MM.1S (cell line): ENCODE measurements at regions not wholly inside any gene's neighbourhood (a gene's known extent, or its start where the extent isn't known, plus 50 kb on each side); places are given as distances from the start of the nearest gene placed in this dataset.

Experiments used
- DNase-seq: peaks from one replicate; pipeline ENCODE4 v3.0.0-alpha.2; 2015
- H2AFZ ChIP-seq: fragments of 300-600 bp; sonication (generic); 2 replicates; pipeline ENCODE4 v1.6.0; 2016; ENCODE audit warnings: antibody characterized with exemption, low read length
- H3F3A ChIP-seq: fragments of 300-600 bp; sonication (generic); 2 replicates; pipeline ENCODE4 v1.6.1; 2016; ENCODE audit warnings: mild to moderate bottlenecking, antibody characterized with exemption, low read length, moderate library complexity, mixed read lengths; ENCODE audit not compliant: insufficient read depth
- H3K27ac ChIP-seq: fragments of 300-600 bp; sonication (generic); 2 replicates; pipeline ENCODE4 v1.5.1; 2016; ENCODE audit warnings: mild to moderate bottlenecking, low read length
- H3K27me3 ChIP-seq: fragments of 300-600 bp; sonication (generic); replicated peaks from 2 replicates; pipeline ENCODE4 v1.6.0; 2016; ENCODE audit warnings: low read length; ENCODE audit not compliant: insufficient read depth
- H3K36me3 ChIP-seq: fragments of 300-600 bp; sonication (generic); replicated peaks from 2 replicates; pipeline ENCODE4 v1.6.1; 2016; ENCODE audit warnings: mild to moderate bottlenecking, low read length, mixed read lengths; ENCODE audit not compliant: insufficient read depth
- H3K4me1 ChIP-seq: fragments of 300-600 bp; sonication (generic); 2 replicates; pipeline ENCODE4 v1.6.1; 2016; ENCODE audit warnings: low read length, mixed read lengths
- H3K4me2 ChIP-seq: fragments of 300-600 bp; sonication (generic); 2 replicates; pipeline ENCODE4 v1.6.0; 2016; ENCODE audit warnings: low read depth, low read length
- H3K4me3 ChIP-seq: fragments of 300-600 bp; sonication (generic); 2 replicates; pipeline ENCODE4 v1.5.1; 2016; ENCODE audit warnings: low read length, mixed read lengths
- H3K79me2 ChIP-seq: fragments of 300-600 bp; sonication (generic); 2 replicates; pipeline ENCODE4 v1.6.1; 2016; ENCODE audit warnings: mixed run types, low read length, mixed read lengths
- H3K9ac ChIP-seq: fragments of 300-600 bp; sonication (generic); 2 replicates; pipeline ENCODE4 v1.6.1; 2016; ENCODE audit warnings: low read length, mixed read lengths
- H3K9me2 ChIP-seq: fragments of 300-600 bp; sonication (generic); replicated peaks from 2 replicates; pipeline ENCODE4 v1.6.1; 2016; ENCODE audit warnings: mild to moderate bottlenecking, low read length, mixed read lengths; ENCODE audit not compliant: insufficient read depth
- H3K9me3 ChIP-seq: fragments of 300-600 bp; sonication (generic); replicated peaks from 2 replicates; pipeline ENCODE4 v1.6.1; 2016; ENCODE audit warnings: mild to moderate bottlenecking, low read length, mixed read lengths; ENCODE audit not compliant: insufficient read depth
- H4K20me1 ChIP-seq: fragments of 300-600 bp; sonication (generic); 2 replicates; pipeline ENCODE4 v1.6.1; 2016; ENCODE audit warnings: mild to moderate bottlenecking, low read length, moderate library complexity, mixed read lengths; ENCODE audit not compliant: insufficient read depth
- EZH2 ChIP-seq: fragments of 300-600 bp; sonication (generic); optimal IDR thresholded peaks from 2 replicates; pipeline ENCODE3; 2017; ENCODE audit warnings: low read depth, mild to moderate bottlenecking, antibody characterized with exemption, low read length, mixed read lengths
- EZH2phosphoT487 ChIP-seq: fragments of 300-600 bp; sonication (generic); IDR thresholded peaks from 2 replicates; pipeline ENCODE4 v1.6.1; 2018; ENCODE audit warnings: antibody characterized with exemption, low read length
- TF ChIP-seq, protein P1 (sequence below): fragments of 300-600 bp; sonication (generic); IDR thresholded peaks from 2 replicates; pipeline ENCODE4 v1.5.1; 2016; ENCODE audit warnings: antibody characterized with exemption, low read length, mixed read lengths

DNA sequence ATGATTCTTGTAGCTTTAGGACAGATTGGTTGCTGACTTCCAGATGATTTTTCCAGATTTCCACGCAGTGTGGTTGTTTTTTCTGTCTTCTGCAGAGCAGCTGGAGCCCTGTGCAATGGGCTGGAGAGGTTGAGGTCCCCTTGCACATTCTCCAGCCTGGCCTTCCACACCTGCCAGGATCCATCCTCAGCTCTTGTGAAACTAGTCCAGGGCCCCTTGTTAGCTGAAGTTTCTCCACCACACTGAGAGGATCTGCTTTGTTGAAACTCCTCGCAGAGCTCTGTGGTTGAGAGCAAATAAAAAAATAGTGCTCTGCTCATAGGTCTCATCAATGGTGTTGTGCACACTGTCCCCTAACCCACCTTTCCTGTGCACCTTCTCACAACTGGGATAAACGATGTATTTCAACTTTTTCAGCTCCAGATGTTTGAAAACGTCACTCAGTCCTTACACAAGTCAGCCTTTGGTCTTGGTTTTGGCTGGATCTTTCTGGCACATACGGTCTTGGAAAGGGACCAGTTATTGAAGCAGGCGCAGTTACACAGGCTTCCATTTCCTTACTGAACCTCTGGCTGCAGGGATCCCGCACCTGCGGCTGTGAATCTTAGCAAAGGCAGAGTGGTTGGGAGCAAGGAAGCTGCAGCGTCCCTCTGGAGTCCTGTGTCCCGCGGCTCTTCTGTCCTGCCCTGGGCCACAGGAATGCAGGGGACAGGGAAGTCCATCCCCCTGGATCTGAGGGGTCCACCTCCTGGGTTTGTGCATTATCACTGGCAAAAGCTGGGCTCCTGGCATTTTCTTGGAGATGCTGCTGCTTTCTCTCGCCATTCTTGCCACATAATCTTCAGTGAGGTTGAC lies 272.0 kb upstream of the DSEL start:
- no peaks in the 10 kb centered on the region for H4K20me1 ChIP-seq
- DNase-seq = no peak
- no peak overlapping the region for H2AFZ ChIP-seq
- H3K27ac ChIP-seq = no peak overlapping the region
- H3K4me2 ChIP-seq = no peak overlapping the region
- TF ChIP-seq, protein P1, sequence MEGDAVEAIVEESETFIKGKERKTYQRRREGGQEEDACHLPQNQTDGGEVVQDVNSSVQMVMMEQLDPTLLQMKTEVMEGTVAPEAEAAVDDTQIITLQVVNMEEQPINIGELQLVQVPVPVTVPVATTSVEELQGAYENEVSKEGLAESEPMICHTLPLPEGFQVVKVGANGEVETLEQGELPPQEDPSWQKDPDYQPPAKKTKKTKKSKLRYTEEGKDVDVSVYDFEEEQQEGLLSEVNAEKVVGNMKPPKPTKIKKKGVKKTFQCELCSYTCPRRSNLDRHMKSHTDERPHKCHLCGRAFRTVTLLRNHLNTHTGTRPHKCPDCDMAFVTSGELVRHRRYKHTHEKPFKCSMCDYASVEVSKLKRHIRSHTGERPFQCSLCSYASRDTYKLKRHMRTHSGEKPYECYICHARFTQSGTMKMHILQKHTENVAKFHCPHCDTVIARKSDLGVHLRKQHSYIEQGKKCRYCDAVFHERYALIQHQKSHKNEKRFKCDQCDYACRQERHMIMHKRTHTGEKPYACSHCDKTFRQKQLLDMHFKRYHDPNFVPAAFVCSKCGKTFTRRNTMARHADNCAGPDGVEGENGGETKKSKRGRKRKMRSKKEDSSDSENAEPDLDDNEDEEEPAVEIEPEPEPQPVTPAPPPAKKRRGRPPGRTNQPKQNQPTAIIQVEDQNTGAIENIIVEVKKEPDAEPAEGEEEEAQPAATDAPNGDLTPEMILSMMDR = no peak
- no peak for TF ChIP-seq EZH2
- TF ChIP-seq EZH2phosphoT487 = no peak
- no peaks in the 10 kb centered on the region for H3K36me3 ChIP-seq
- H3K9me3 ChIP-seq = no peaks in the 10 kb centered on the region
- no peaks in the 10 kb centered on the region for H3F3A ChIP-seq
- no peaks in the 10 kb centered on the region for H3K9me2 ChIP-seq
- no peak overlapping the region for H3K4me3 ChIP-seq
- H3K4me1 ChIP-seq = no peaks in the 10 kb centered on the region
- no peak overlapping the region for H3K9ac ChIP-seq
- no peaks in the 10 kb centered on the region for H3K79me2 ChIP-seq
- H3K27me3 ChIP-seq = no peaks in the 10 kb centered on the region

DNA sequence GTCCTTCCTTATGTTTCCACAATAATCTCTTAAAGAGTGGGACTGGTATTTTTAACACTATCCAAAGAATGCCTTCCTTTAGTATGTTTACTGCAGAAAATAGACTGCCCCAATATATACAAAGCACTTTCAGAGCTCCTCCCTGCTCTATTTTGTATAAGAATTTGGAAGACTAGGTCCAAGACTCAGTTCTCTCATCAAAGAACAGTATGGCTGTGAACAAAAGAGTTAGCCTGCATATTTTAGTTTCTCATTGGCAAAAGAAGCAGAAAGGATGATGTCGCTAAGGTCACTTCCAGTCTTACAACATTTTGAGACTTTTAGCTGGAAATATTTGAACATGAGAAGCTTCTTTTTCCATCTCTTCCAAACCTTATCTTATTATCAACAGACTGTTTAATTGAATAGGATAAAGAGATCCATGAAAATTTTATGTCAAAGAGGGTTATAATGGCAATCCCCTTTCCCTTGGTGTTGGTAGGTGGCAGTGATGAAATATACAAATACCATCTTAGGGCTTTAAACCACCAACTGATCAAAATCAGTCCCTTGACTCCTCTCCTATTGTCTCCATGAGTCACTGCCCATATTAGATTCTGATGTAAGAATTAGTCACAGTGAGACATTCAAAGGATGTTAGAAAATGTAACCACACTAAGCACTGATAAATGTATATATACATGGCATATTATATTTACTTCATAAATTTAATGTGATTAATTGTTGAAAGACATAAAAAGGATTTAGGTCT lies 266.9 kb upstream of the DSEL start:
- H3K4me2 ChIP-seq = no peak overlapping the region
- DNase-seq = no peak

DNA sequence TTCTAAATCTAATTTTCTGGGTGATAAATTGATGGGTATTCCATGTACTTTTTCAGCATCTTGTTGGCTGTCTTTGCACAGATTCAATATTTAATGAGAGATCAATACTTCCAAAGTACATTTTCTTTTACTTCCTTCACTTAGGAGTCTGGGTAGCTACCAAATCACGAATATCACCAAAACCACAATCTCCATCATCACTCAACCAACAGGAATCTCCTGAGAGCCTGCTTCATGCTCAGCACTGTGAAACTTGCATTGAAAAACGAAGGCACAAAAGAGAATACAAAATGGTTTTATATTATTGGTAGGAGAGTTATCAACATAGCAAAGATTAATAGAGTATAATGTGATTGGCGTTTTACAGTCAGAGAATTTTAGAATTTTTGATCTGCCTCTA lies 261.5 kb upstream of the DSEL start:
- Histone ChIP-seq H3K9me2 (no peaks in the 10 kb centered on the region), H3K79me2 (no peaks in the 10 kb centered on the region), H3K36me3 (no peaks in the 10 kb centered on the region), H3K4me1 (no peaks in the 10 kb centered on the region), H3K9ac (no peak overlapping the region), H3K4me3 (no peak overlapping the region), H3F3A (no peaks in the 10 kb centered on the region), H3K9me3 (no peaks in the 10 kb centered on the region), H3K27ac (no peak overlapping the region), H3K27me3 (no peaks in the 10 kb centered on the region), H2AFZ (no peak overlapping the region), H3K4me2 (no peak overlapping the region), H4K20me1 (no peaks in the 10 kb centered on the region)
- TF ChIP-seq EZH2 = no peak
- TF ChIP-seq, protein P1 = no peak
- no peak for TF ChIP-seq EZH2phosphoT487
- no peak for DNase-seq

More for the DNA sequence above, 266.9 kb upstream of the DSEL start:
- no peaks in the 10 kb centered on the region for H3K9me2 ChIP-seq
- no peak overlapping the region for H2AFZ ChIP-seq
- no peaks in the 10 kb centered on the region for H3K9me3 ChIP-seq
- H3F3A ChIP-seq = no peaks in the 10 kb centered on the region
- no peaks in the 10 kb centered on the region for H3K4me1 ChIP-seq
- no peaks in the 10 kb centered on the region for H3K27me3 ChIP-seq
- no peak overlapping the region for H3K4me3 ChIP-seq
- TF ChIP-seq EZH2phosphoT487 = no peak
- no peak for TF ChIP-seq EZH2
- TF ChIP-seq, protein P1 = no peak
- no peaks in the 10 kb centered on the region for H3K79me2 ChIP-seq
- no peaks in the 10 kb centered on the region for H3K36me3 ChIP-seq
- H4K20me1 ChIP-seq = no peaks in the 10 kb centered on the region
- H3K9ac ChIP-seq = no peak overlapping the region
- H3K27ac ChIP-seq = no peak overlapping the region
